Esophagus muscularis mucosa (tissue), 3 donors: ENCODE measurements at regions not wholly inside any gene's neighbourhood (a gene's known extent, or its start where the extent isn't known, plus 50 kb on each side); places are given as distances from the start of the nearest gene placed in this dataset.

Experiments
- POLR2A ChIP-seq: fragments of 450-650 bp; IDR thresholded peaks from one replicate; pipeline ENCODE4 v1.6.1; 2017; ENCODE audit warnings: antibody characterized with exemption, moderate library complexity, mild to moderate bottlenecking, low read depth
- POLR2AphosphoS5 ChIP-seq, 2 donors: sonication (generic); formaldehyde crosslinking; IDR thresholded peaks; one replicate each; pipeline ENCODE4 v1.6.1; 2017; ENCODE audit warnings: antibody characterized with exemption in 2 of 2
- TF ChIP-seq, protein P1 (sequence below), 3 experiments: fragments of 200-600 bp in 2 of 3; fragments of 450-650 bp in 1 of 3; sonication (generic) in 2 of 3; IDR thresholded peaks; one replicate each; pipeline ENCODE4 v1.5.1; 2017 to 2019; ENCODE audit warnings: antibody characterized with exemption in 3 of 3, mild to moderate bottlenecking in 2 of 3, moderate library complexity in 1 of 3

GRCh38 chr13:38519229-38519911 lies 167.5 kb upstream of the FREM2 start:
- TF ChIP-seq, protein P1, sequence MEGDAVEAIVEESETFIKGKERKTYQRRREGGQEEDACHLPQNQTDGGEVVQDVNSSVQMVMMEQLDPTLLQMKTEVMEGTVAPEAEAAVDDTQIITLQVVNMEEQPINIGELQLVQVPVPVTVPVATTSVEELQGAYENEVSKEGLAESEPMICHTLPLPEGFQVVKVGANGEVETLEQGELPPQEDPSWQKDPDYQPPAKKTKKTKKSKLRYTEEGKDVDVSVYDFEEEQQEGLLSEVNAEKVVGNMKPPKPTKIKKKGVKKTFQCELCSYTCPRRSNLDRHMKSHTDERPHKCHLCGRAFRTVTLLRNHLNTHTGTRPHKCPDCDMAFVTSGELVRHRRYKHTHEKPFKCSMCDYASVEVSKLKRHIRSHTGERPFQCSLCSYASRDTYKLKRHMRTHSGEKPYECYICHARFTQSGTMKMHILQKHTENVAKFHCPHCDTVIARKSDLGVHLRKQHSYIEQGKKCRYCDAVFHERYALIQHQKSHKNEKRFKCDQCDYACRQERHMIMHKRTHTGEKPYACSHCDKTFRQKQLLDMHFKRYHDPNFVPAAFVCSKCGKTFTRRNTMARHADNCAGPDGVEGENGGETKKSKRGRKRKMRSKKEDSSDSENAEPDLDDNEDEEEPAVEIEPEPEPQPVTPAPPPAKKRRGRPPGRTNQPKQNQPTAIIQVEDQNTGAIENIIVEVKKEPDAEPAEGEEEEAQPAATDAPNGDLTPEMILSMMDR (IDR thresholded peaks at IDR 0.05) = no peak
- no peak for TF ChIP-seq POLR2AphosphoS5 (IDR thresholded peaks at IDR 0.05)
- TF ChIP-seq POLR2A = no peak
